Gastrocnemius medialis (tissue), 4 donors: ENCODE measurements at regions not wholly inside any gene's neighbourhood (a gene's known extent, or its start where the extent isn't known, plus 50 kb on each side); places are given as distances from the start of the nearest gene placed in this dataset.

ENCODE experiments used
- ATAC-seq, 2 donors: fragments of 150-250 bp; one replicate each; pipeline ENCODE4 v1.9.1; 2016
- DNase-seq, 2 donors: peaks; one replicate each; pipeline ENCODE4 v3.0.0-alpha.2; 2019
- H3K27ac ChIP-seq, 4 donors: fragments of 200-600 bp; sonication (generic); 1 replicate in 1 of 4; 2 replicates in 3 of 4; pipeline ENCODE4 v1.5.1; 2016 to 2018; ENCODE audit warnings: mild to moderate bottlenecking in 2 of 4, moderate library complexity in 1 of 4
- H3K27me3 ChIP-seq, 3 donors: fragments of 200-600 bp; sonication (generic) in 2 of 3; 1 replicate in 1 of 3; 2 replicates in 2 of 3; pipeline versions ENCODE4 v1.5.1 to v1.6.0; 2016 to 2019; ENCODE audit warnings: mild to moderate bottlenecking in 1 of 3, moderate library complexity in 1 of 3
- H3K36me3 ChIP-seq, 2 donors: fragments of 200-600 bp; sonication (generic) in 1 of 2; one replicate each; pipeline ENCODE4 v1.5.1; 2017 to 2018
- H3K4me1 ChIP-seq, 2 donors: fragments of 200-600 bp; sonication (generic) in 1 of 2; one replicate each; pipeline ENCODE4 v1.5.1; 2016 to 2017; ENCODE audit warnings: mild to moderate bottlenecking in 2 of 2
- H3K4me3 ChIP-seq, 4 donors: fragments of 200-600 bp; sonication (generic) in 3 of 4; 1 replicate in 1 of 4; 2 replicates in 3 of 4; pipeline ENCODE4 v1.5.1; 2016 to 2019; ENCODE audit warnings: mild to moderate bottlenecking in 2 of 4
- H3K9me3 ChIP-seq, 3 donors: fragments of 200-600 bp; sonication (generic) in 2 of 3; 1 replicate in 1 of 3; 2 replicates in 2 of 3; pipeline ENCODE4 v1.5.1; 2016 to 2019
- CTCF ChIP-seq, 5 experiments: fragments of 450-650 bp in 3 of 5; fragments of 200-600 bp in 2 of 5; sonication (generic) in 2 of 5; IDR thresholded peaks in 4 of 5; conservative IDR thresholded peaks in 1 of 5; 1 replicate in 4 of 5; 2 replicates in 1 of 5; pipeline ENCODE4 v1.5.1; 2016 to 2019; ENCODE audit warnings: antibody characterized with exemption in 5 of 5, mild to moderate bottlenecking in 3 of 5, moderate library complexity in 3 of 5
- POLR2A ChIP-seq, 2 donors: fragments of 450-650 bp; IDR thresholded peaks; one replicate each; pipeline ENCODE4 v1.6.1; 2017; ENCODE audit warnings: antibody characterized with exemption in 2 of 2, mild to moderate bottlenecking in 2 of 2, moderate library complexity in 2 of 2
- in situ Hi-C, 4 donors: fragments of 200-750 bp; cut with MboI; loops; one replicate each; pipeline versions ENCODE4 v1.15.0 to v1.8.0; 2017; ENCODE audit warnings: low sequenced_read_pairs in 4 of 4
- intact Hi-C: fragments of 100-400 bp; cut with DNase I; formaldehyde crosslinking; loops from one replicate; pipeline ENCODE4 v1.15.1; 2023; ENCODE audit warnings: low total_unique reads

DNA sequence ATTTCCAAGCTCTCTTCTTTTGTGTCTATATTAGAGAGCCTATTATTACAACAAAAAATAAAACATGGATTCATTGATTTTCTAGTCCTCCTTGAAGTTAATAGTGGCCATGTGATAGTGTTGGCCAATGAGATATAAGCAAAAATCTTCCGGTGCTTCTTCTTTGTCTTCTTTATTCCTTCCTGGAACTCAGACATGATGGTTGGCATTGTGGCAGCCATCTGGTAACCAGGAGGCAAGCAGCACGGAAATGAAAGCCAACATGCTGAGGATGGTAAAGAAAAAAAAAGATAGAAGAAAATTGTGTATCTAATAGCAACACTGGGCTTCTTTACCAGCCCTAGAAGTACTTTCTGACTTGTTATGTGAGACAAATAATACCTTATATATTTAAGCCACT lies 50.8 kb upstream of the SEL1L start:
- DNase-seq (no peak), ATAC-seq (no peak)
- in situ Hi-C loops (no loop called here), intact Hi-C loops (no loop called here)
- Histone ChIP-seq H3K27ac (no peak overlapping the region), H3K36me3 (no peaks in the 10 kb centered on the region), H3K4me3 (no peak overlapping the region), H3K27me3 (no peaks in the 10 kb centered on the region), H3K9me3 (no peaks in the 10 kb centered on the region), H3K4me1 (no peaks in the 10 kb centered on the region)
- TF ChIP-seq CTCF (IDR thresholded peaks at IDR 0.05 in 4 of 5, conservative IDR thresholded peaks at IDR 0.05 in 1 of 5) = no peak
- TF ChIP-seq POLR2A (IDR thresholded peaks at IDR 0.05) = no peak

DNA sequence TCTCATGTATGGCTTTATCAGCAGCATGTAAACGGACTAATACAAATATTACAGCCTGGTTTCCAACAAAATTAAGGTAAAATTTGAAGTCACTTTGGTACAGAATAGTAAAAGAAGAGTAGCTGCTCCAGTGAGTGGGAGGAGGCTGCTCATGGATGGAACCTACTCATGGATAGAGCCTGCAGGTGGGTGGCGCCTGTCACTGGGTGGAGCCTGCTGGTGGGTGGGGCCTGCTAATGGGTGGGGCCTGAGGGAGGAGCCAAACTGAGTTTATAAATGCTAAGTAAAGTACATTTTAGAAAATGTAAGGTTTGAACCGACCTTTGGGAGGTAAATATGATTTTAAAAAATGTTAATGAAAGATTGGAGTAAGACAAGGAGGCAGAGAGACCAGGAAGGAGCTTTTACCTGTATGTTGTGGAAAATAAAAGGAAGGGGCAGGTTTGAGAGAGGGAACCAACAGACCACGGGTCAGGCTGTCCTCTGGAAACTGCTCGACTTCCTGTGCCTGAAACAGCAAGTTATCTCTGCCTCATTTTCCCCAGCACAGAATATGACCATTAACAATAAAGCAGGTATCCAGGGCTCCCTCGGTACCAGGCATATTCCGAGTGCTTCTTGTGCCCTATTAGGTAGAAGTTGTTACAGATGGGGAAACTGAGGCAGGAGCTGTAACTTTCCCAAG lies 55.9 kb upstream of the SEL1L start:
- no peak for ATAC-seq
- H3K27me3 ChIP-seq = no peaks in the 10 kb centered on the region
- in situ Hi-C loops = no loop called here
- H3K4me1 ChIP-seq = no peaks in the 10 kb centered on the region
- TF ChIP-seq POLR2A (IDR thresholded peaks at IDR 0.05) = no peak
- no peak for TF ChIP-seq CTCF (IDR thresholded peaks at IDR 0.05 in 4 of 5, conservative IDR thresholded peaks at IDR 0.05 in 1 of 5)
- no peak overlapping the region for H3K27ac ChIP-seq
- no peak for DNase-seq
- H3K4me3 ChIP-seq = no peak overlapping the region
- no peaks in the 10 kb centered on the region for H3K36me3 ChIP-seq
- H3K9me3 ChIP-seq = no peaks in the 10 kb centered on the region
- intact Hi-C loops = no loop called here

DNA sequence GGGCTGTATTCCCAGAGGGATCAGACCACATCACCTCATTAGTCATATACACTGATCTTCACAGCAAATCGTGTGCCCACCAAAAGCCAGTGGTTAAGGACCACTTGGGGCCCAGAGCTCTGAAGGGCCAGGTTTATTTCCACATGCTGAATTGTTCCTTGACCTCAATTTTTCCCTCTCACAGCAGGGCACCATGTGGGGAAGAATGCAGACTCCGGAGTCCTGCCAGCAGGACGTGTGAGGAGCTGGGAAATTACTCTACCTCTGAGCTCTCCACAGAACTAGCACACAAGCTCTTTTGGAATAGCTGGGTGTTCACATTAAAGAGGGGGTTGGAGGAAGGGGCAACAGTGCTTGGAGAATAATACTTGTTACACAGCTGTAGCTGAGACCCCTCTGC lies 57.6 kb upstream of the SEL1L start:
- no peak overlapping the region for H3K27ac ChIP-seq
- ATAC-seq (no peak), DNase-seq (no peak)
- no peak overlapping the region for H3K4me3 ChIP-seq
- no peaks in the 10 kb centered on the region for H3K36me3 ChIP-seq
- no peaks in the 10 kb centered on the region for H3K9me3 ChIP-seq
- in situ Hi-C loops (no loop called here), intact Hi-C loops (no loop called here)
- no peaks in the 10 kb centered on the region for H3K27me3 ChIP-seq
- TF ChIP-seq CTCF (IDR thresholded peaks at IDR 0.05 in 4 of 5, conservative IDR thresholded peaks at IDR 0.05 in 1 of 5) (no peak), POLR2A (IDR thresholded peaks at IDR 0.05) (no peak)
- H3K4me1 ChIP-seq = no peaks in the 10 kb centered on the region

DNA sequence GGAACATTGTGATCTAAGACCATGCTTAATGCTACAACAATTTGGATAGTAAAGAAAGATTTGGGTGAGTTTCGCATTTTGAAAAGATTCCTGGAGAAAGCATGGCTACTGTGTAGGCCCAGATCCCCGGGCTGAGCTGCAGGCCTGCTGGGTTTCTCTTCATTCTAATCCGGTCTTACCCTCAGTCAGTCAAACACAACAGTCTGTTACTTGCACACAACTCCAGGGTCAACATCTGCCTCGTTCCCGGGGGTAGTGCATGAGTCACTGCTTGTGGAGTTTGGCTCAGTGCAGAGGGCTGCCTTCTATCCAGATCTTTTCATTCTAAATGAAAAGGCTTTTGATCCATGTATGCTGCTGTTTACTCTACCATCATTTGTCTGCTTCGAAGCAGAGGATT lies 60.4 kb upstream of the SEL1L start:
- no peaks in the 10 kb centered on the region for H3K36me3 ChIP-seq
- TF ChIP-seq POLR2A (IDR thresholded peaks at IDR 0.05) = no peak
- no peak for TF ChIP-seq CTCF (IDR thresholded peaks at IDR 0.05 in 4 of 5, conservative IDR thresholded peaks at IDR 0.05 in 1 of 5)
- intact Hi-C loops = no loop called here
- ATAC-seq (no peak), DNase-seq (peak in 1 of 2 donors; percentile 10)
- H3K27ac ChIP-seq = no peak overlapping the region
- in situ Hi-C loops = no loop called here
- no peaks in the 10 kb centered on the region for H3K9me3 ChIP-seq
- H3K27me3 ChIP-seq = no peaks in the 10 kb centered on the region
- H3K4me3 ChIP-seq = no peak overlapping the region
- no peaks in the 10 kb centered on the region for H3K4me1 ChIP-seq

GRCh38 chr14:81605660-81606059 lies 72.0 kb upstream of the SEL1L start:
- intact Hi-C loops = no loop called here
- no peak for TF ChIP-seq POLR2A (IDR thresholded peaks at IDR 0.05)
- TF ChIP-seq CTCF (IDR thresholded peaks at IDR 0.05 in 4 of 5, conservative IDR thresholded peaks at IDR 0.05 in 1 of 5) = no peak
- no peak overlapping the region for H3K27ac ChIP-seq
- in situ Hi-C loops = no loop called here
- no peak for ATAC-seq
- H3K4me1 ChIP-seq = no peaks in the 10 kb centered on the region
- no peak overlapping the region for H3K4me3 ChIP-seq
- no peaks in the 10 kb centered on the region for H3K9me3 ChIP-seq
- no peaks in the 10 kb centered on the region for H3K27me3 ChIP-seq
- no peak for DNase-seq
- H3K36me3 ChIP-seq = no peaks in the 10 kb centered on the region
